Inflammatory macrophage treated with lipopolysaccharide for 4 hours (primary cell): ENCODE measurements at regions not wholly inside any gene's neighbourhood (a gene's known extent, or its start where the extent isn't known, plus 50 kb on each side); places are given as distances from the start of the nearest gene placed in this dataset.
"Not testable (repeated sequence)": the region's sequence is repeated elsewhere in the genome, so short reads cannot be mapped to it uniquely, and the experiment has no call there.

Experiments
- DNase-seq: peaks from one replicate; pipeline ENCODE4 v3.0.0-alpha.2; 2020

- DNase-seq = no peak
Observed at GRCh38 chr9:87337335-87338087, 160.2 kb upstream of the DAPK1 start.

GRCh38 chr9:87338088-87338989 is 159.3 kb upstream of the DAPK1 start:
- no peak for DNase-seq

GRCh38 chr9:87340391-87340790 is 157.3 kb upstream of the DAPK1 start:
- no peak for DNase-seq

- no peak for DNase-seq
Observed at GRCh38 chr9:87342743-87343142, 154.9 kb upstream of the DAPK1 start.

- DNase-seq = no peak
Observed at GRCh38 chr9:87343816-87344430, 153.7 kb upstream of the DAPK1 start.

GRCh38 chr9:87346061-87346665 is 151.5 kb upstream of the DAPK1 start:
- no peak for DNase-seq

GRCh38 chr9:87350915-87351314 is 146.8 kb upstream of the DAPK1 start:
- no peak for DNase-seq

GRCh38 chr9:87353301-87353700 is 144.4 kb upstream of the DAPK1 start:
- no peak for DNase-seq

- DNase-seq = no peak
Observed at GRCh38 chr9:87354147-87354546, 143.5 kb upstream of the DAPK1 start.

- no peak for DNase-seq
Observed at GRCh38 chr9:87357600-87357999, 140.1 kb upstream of the DAPK1 start.

- DNase-seq = no peak
Observed at GRCh38 chr9:87359264-87359663, 138.4 kb upstream of the DAPK1 start.

- DNase-seq = no peak
Observed at GRCh38 chr9:87359958-87360601, 137.6 kb upstream of the DAPK1 start.

GRCh38 chr9:87370049-87370685 is 127.5 kb upstream of the DAPK1 start:
- DNase-seq = no peak

GRCh38 chr9:87371795-87372355 is 125.8 kb upstream of the DAPK1 start:
- no peak for DNase-seq

- DNase-seq = no peak
Observed at GRCh38 chr9:87372356-87372851, 125.3 kb upstream of the DAPK1 start.

- DNase-seq = not testable (repeated sequence)
Observed at GRCh38 chr9:87374023-87374919, 123.4 kb upstream of the DAPK1 start.

- no peak for DNase-seq
Observed at GRCh38 chr9:87375397-87376073, 122.1 kb upstream of the DAPK1 start.

- DNase-seq = no peak
Observed at GRCh38 chr9:87378676-87379075, 119.0 kb upstream of the DAPK1 start.

- no peak for DNase-seq
Observed at GRCh38 chr9:87379300-87379699, 118.4 kb upstream of the DAPK1 start.
